Uterus (tissue), 3 donors: ENCODE measurements at regions not wholly inside any gene's neighbourhood (a gene's known extent, or its start where the extent isn't known, plus 50 kb on each side); places are given as distances from the start of the nearest gene placed in this dataset.

Experiments
- DNase-seq, 2 donors: peaks; one replicate each; pipeline ENCODE4 v3.0.0-alpha.2; 2019 to 2020
- H3K27ac ChIP-seq, 2 donors: fragments of 200-600 bp; sonication (generic); 1 replicate in 1 of 2; 2 replicates in 1 of 2; pipeline ENCODE4 v1.5.1; 2016 to 2018
- H3K27me3 ChIP-seq, 2 donors: fragments of 200-600 bp; sonication (generic); one replicate each; pipeline ENCODE4 v1.5.1; 2018 to 2019; ENCODE audit warnings: control low read depth in 1 of 2
- H3K36me3 ChIP-seq, 2 donors: fragments of 200-600 bp; sonication (generic); one replicate each; pipeline ENCODE4 v1.5.1; 2019; ENCODE audit warnings: control low read depth in 1 of 2
- H3K4me1 ChIP-seq, 2 donors: fragments of 200-600 bp; sonication (generic); one replicate each; pipeline ENCODE4 v1.5.1; 2018 to 2019; ENCODE audit warnings: control low read depth in 1 of 2
- H3K4me3 ChIP-seq, 2 donors: fragments of 200-600 bp; sonication (generic); 1 replicate in 1 of 2; 2 replicates in 1 of 2; pipeline ENCODE4 v1.5.1; 2018 to 2019; ENCODE audit warnings: mild to moderate bottlenecking in 1 of 2
- H3K9me3 ChIP-seq, 2 donors: fragments of 200-600 bp; sonication (generic); one replicate each; pipeline ENCODE4 v1.5.1; 2019; ENCODE audit warnings: control low read depth in 1 of 2
- CTCF ChIP-seq, 4 experiments: fragments of 200-600 bp in 2 of 4; fragments of 450-650 bp in 2 of 4; sonication (generic) in 2 of 4; IDR thresholded peaks; one replicate each; pipeline ENCODE4 v1.5.1; 2016 to 2019; ENCODE audit warnings: antibody characterized with exemption in 4 of 4, mild to moderate bottlenecking in 2 of 4, moderate library complexity in 1 of 4
- POLR2A ChIP-seq, 2 donors: fragments of 450-650 bp; IDR thresholded peaks; one replicate each; pipeline ENCODE4 v1.6.1; 2016; ENCODE audit warnings: antibody characterized with exemption in 2 of 2, mild to moderate bottlenecking in 1 of 2, moderate library complexity in 1 of 2
- intact Hi-C: fragments of 100-400 bp; cut with DNase I; formaldehyde crosslinking; loops from one replicate; pipeline ENCODE4 v1.15.1; 2023; ENCODE audit warnings: low total_unique reads
- donor health status: DM: yes; HTN: yes; CAD: no.

GRCh38 chr5:136501133-136501532 is 135.8 kb upstream of the TRPC7 start:
- Histone ChIP-seq H3K27me3 (no peaks in the 10 kb centered on the region), H3K4me1 (no peaks in the 10 kb centered on the region), H3K4me3 (no peak overlapping the region), H3K9me3 (no peaks in the 10 kb centered on the region), H3K27ac (no peak overlapping the region), H3K36me3 (no peaks in the 10 kb centered on the region)
- TF ChIP-seq POLR2A (IDR thresholded peaks at IDR 0.05) (no peak), CTCF (IDR thresholded peaks at IDR 0.05) (no peak)
- DNase-seq = no peak
- intact Hi-C loops = no loop called here

- H3K4me1 ChIP-seq = no peaks in the 10 kb centered on the region
- intact Hi-C loops = no loop called here
- no peaks in the 10 kb centered on the region for H3K27me3 ChIP-seq
- no peaks in the 10 kb centered on the region for H3K9me3 ChIP-seq
- DNase-seq = no peak
- H3K36me3 ChIP-seq = no peaks in the 10 kb centered on the region
- no peak overlapping the region for H3K27ac ChIP-seq
- no peak overlapping the region for H3K4me3 ChIP-seq
- TF ChIP-seq POLR2A (IDR thresholded peaks at IDR 0.05) (no peak), CTCF (IDR thresholded peaks at IDR 0.05) (no peak)
Observed at GRCh38 chr5:136492587-136492986, 127.2 kb upstream of the TRPC7 start.

GRCh38 chr5:136491806-136492205 is 126.5 kb upstream of the TRPC7 start:
- Histone ChIP-seq H3K4me3 (no peak overlapping the region), H3K27me3 (no peaks in the 10 kb centered on the region), H3K27ac (no peak overlapping the region), H3K4me1 (no peaks in the 10 kb centered on the region), H3K36me3 (no peaks in the 10 kb centered on the region), H3K9me3 (no peaks in the 10 kb centered on the region)
- TF ChIP-seq CTCF (IDR thresholded peaks at IDR 0.05) (no peak), POLR2A (IDR thresholded peaks at IDR 0.05) (no peak)
- no peak for DNase-seq
- intact Hi-C loops = no loop called here

GRCh38 chr5:136484808-136485325 is 119.5 kb upstream of the TRPC7 start:
- no peak for DNase-seq
- H3K4me1 ChIP-seq = no peaks in the 10 kb centered on the region
- H3K27me3 ChIP-seq = no peaks in the 10 kb centered on the region
- no peak overlapping the region for H3K27ac ChIP-seq
- intact Hi-C loops = no loop called here
- H3K36me3 ChIP-seq = no peaks in the 10 kb centered on the region
- TF ChIP-seq CTCF (IDR thresholded peaks at IDR 0.05) (no peak), POLR2A (IDR thresholded peaks at IDR 0.05) (no peak)
- no peaks in the 10 kb centered on the region for H3K9me3 ChIP-seq
- no peak overlapping the region for H3K4me3 ChIP-seq

- no peaks in the 10 kb centered on the region for H3K27me3 ChIP-seq
- H3K4me3 ChIP-seq = no peak overlapping the region
- no peaks in the 10 kb centered on the region for H3K36me3 ChIP-seq
- intact Hi-C loops = no loop called here
- no peak for TF ChIP-seq CTCF (IDR thresholded peaks at IDR 0.05)
- TF ChIP-seq POLR2A (IDR thresholded peaks at IDR 0.05) = no peak
- no peak overlapping the region for H3K27ac ChIP-seq
- DNase-seq = no peak
- H3K9me3 ChIP-seq = no peaks in the 10 kb centered on the region
- H3K4me1 ChIP-seq = no peaks in the 10 kb centered on the region
Observed at GRCh38 chr5:136482206-136482605, 116.9 kb upstream of the TRPC7 start.
